Endodermal cell (in vitro differentiated cells): ENCODE measurements at regions not wholly inside any gene's neighbourhood (a gene's known extent, or its start where the extent isn't known, plus 50 kb on each side); places are given as distances from the start of the nearest gene placed in this dataset.

ENCODE experiments used
- DNase-seq: peaks from one replicate; pipeline ENCODE4 v3.0.0-alpha.2; 2017
- H3K27ac ChIP-seq: 2 replicates; pipeline ENCODE4 v1.5.1; 2013; ENCODE audit warnings: mild to moderate bottlenecking, low read depth, low read length, moderate library complexity
- H3K27me3 ChIP-seq: 2 replicates; pipeline ENCODE4 v1.6.1; 2013; ENCODE audit warnings: mild to moderate bottlenecking, low read length, moderate library complexity; ENCODE audit not compliant: insufficient read depth, control insufficient read depth, poor library complexity, severe bottlenecking
- H3K36me3 ChIP-seq: 2 replicates; pipeline ENCODE4 v1.7.0; 2013; ENCODE audit warnings: mild to moderate bottlenecking, low read length, moderate library complexity; ENCODE audit not compliant: control insufficient read depth, insufficient read depth
- H3K4me1 ChIP-seq: one replicate; pipeline ENCODE4 v1.7.0; 2013; ENCODE audit warnings: low read length; ENCODE audit not compliant: control insufficient read depth, insufficient read depth
- H3K4me3 ChIP-seq: 2 replicates; pipeline ENCODE4 v1.5.1; 2013; ENCODE audit warnings: mild to moderate bottlenecking, low read length, moderate library complexity
- H3K9ac ChIP-seq: 2 replicates; pipeline ENCODE4 v1.6.1; 2013; ENCODE audit warnings: mild to moderate bottlenecking, low read length, moderate library complexity; ENCODE audit not compliant: poor library complexity, severe bottlenecking; ENCODE audit errors: extremely low read depth
- H3K9me3 ChIP-seq: 2 replicates; pipeline ENCODE4 v1.6.1; 2013; ENCODE audit warnings: mild to moderate bottlenecking, low read length, moderate library complexity; ENCODE audit not compliant: control insufficient read depth
- H3K27ac Mint-ChIP-seq: 2 replicates; pipeline ENCODE4 v1.8.0; 2020; ENCODE audit warnings: mixed read lengths
- H3K27me3 Mint-ChIP-seq: 2 replicates; pipeline ENCODE4 v1.8.0; 2021; ENCODE audit warnings: mild to moderate bottlenecking, mixed read lengths; ENCODE audit not compliant: insufficient read depth
- H3K36me3 Mint-ChIP-seq: 2 replicates; pipeline ENCODE4 v1.8.0; 2020; ENCODE audit warnings: low read depth, mixed read lengths
- H3K4me1 Mint-ChIP-seq: 2 replicates; pipeline ENCODE4 v1.8.0; 2020; ENCODE audit warnings: mixed read lengths
- H3K4me3 Mint-ChIP-seq: 2 replicates; pipeline ENCODE4 v1.8.0; 2020; ENCODE audit warnings: mild to moderate bottlenecking, moderate library complexity, mixed read lengths
- H3K9me3 Mint-ChIP-seq: 2 replicates; pipeline ENCODE4 v1.8.0; 2020; ENCODE audit warnings: mild to moderate bottlenecking, mixed read lengths
- WGBS, 2 experiments: methylation state at CpG; one replicate each; pipeline versions ENCODE4 v1.1.5 to v1.1.7; 2013; ENCODE audit warnings: missing lambda C conversion rate in 2 of 2, mixed read lengths in 1 of 2; ENCODE audit not compliant: insufficient coverage in 1 of 2, insufficient read length in 1 of 2; 5-methylcytosine and 5-hydroxymethylcytosine counted together
- TF ChIP-seq, protein P1 (sequence below): fragments of 200-600 bp; sonication (generic); conservative IDR thresholded peaks from 2 replicates; pipeline ENCODE4 v1.5.0; 2021; ENCODE audit warnings: antibody characterized with exemption, mild to moderate bottlenecking

DNA sequence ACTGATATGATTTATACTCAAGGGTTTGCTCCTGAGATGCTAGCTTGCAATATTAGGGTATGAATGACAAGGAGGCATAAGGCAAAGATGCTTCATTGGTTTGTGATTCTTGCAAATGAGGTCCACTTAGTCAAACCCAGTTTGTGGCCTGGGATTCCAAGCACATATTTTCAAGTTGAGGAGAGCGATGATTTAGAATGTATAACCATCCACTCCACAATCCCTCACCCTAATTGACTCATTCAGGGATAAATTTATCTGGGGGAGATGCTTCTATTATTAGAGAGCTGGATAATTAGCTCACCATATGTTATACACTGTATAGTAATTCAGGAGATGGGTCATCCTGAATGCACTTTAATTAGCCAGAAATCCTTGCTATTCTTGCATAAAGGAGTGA is 118.3 kb upstream of the PUDP start:
- no peaks in the 10 kb centered on the region for H3K4me1 Mint-ChIP-seq
- Histone ChIP-seq H3K9me3 (no peaks in the 10 kb centered on the region), H3K27me3 (no peaks in the 10 kb centered on the region), H3K4me1 (no peaks in the 10 kb centered on the region), H3K36me3 (no peaks in the 10 kb centered on the region), H3K9ac (no peak overlapping the region), H3K27ac (no peak overlapping the region), H3K4me3 (no peak overlapping the region)
- H3K27me3 Mint-ChIP-seq: no peaks in the 10 kb centered on the region
- no peak overlapping the region for H3K27ac Mint-ChIP-seq
- TF ChIP-seq, protein P1, sequence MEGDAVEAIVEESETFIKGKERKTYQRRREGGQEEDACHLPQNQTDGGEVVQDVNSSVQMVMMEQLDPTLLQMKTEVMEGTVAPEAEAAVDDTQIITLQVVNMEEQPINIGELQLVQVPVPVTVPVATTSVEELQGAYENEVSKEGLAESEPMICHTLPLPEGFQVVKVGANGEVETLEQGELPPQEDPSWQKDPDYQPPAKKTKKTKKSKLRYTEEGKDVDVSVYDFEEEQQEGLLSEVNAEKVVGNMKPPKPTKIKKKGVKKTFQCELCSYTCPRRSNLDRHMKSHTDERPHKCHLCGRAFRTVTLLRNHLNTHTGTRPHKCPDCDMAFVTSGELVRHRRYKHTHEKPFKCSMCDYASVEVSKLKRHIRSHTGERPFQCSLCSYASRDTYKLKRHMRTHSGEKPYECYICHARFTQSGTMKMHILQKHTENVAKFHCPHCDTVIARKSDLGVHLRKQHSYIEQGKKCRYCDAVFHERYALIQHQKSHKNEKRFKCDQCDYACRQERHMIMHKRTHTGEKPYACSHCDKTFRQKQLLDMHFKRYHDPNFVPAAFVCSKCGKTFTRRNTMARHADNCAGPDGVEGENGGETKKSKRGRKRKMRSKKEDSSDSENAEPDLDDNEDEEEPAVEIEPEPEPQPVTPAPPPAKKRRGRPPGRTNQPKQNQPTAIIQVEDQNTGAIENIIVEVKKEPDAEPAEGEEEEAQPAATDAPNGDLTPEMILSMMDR: no peak
- no peak overlapping the region for H3K4me3 Mint-ChIP-seq
- DNase-seq: no peak
- WGBS, 2 experiments: no CpG with 5 or more reads among the region's 1 CpG
- no peaks in the 10 kb centered on the region for H3K9me3 Mint-ChIP-seq
- H3K36me3 Mint-ChIP-seq: no peaks in the 10 kb centered on the region

- Histone ChIP-seq H3K4me1 (no peaks in the 10 kb centered on the region), H3K27me3 (no peaks in the 10 kb centered on the region), H3K9me3 (no peaks in the 10 kb centered on the region), H3K27ac (no peak overlapping the region), H3K36me3 (no peaks in the 10 kb centered on the region), H3K4me3 (no peak overlapping the region), H3K9ac (no peak overlapping the region)
- WGBS, 2 experiments: 91% methylated on average over 2 of the region's 2 CpGs; no CpG with 5 or more reads in 1 of the 2 experiments
- no peak for DNase-seq
- H3K4me1 Mint-ChIP-seq: peaks cover 6% of the 10 kb centered on the region
- TF ChIP-seq, protein P1: no peak
- no peak overlapping the region for H3K4me3 Mint-ChIP-seq
- peaks cover 2% of the 10 kb centered on the region for H3K9me3 Mint-ChIP-seq
- no peak overlapping the region for H3K27ac Mint-ChIP-seq
- H3K36me3 Mint-ChIP-seq: peaks cover 6% of the 10 kb centered on the region
- H3K27me3 Mint-ChIP-seq: no peaks in the 10 kb centered on the region
Measured at GRCh38 chrX:7264399-7264798, 116.4 kb upstream of the PUDP start.

GRCh38 chrX:7263961-7264360 is 116.0 kb upstream of the PUDP start:
- Histone ChIP-seq H3K9me3 (no peaks in the 10 kb centered on the region), H3K36me3 (no peaks in the 10 kb centered on the region), H3K9ac (no peak overlapping the region), H3K27ac (no peak overlapping the region), H3K27me3 (no peaks in the 10 kb centered on the region), H3K4me3 (no peak overlapping the region), H3K4me1 (no peaks in the 10 kb centered on the region)
- peaks cover 6% of the 10 kb centered on the region for H3K4me1 Mint-ChIP-seq
- H3K36me3 Mint-ChIP-seq: peaks cover 11% of the 10 kb centered on the region
- no peaks in the 10 kb centered on the region for H3K27me3 Mint-ChIP-seq
- TF ChIP-seq, protein P1: no peak
- peaks cover 2% of the 10 kb centered on the region for H3K9me3 Mint-ChIP-seq
- no peak overlapping the region for H3K4me3 Mint-ChIP-seq
- H3K27ac Mint-ChIP-seq: no peak overlapping the region
- WGBS, 2 experiments: 100% methylated on average over 3 of the region's 3 CpGs; no CpG with 5 or more reads in 1 of the 2 experiments
- no peak for DNase-seq
